NB4 (cell line): ENCODE measurements at regions not wholly inside any gene's neighbourhood (a gene's known extent, or its start where the extent isn't known, plus 50 kb on each side); places are given as distances from the start of the nearest gene placed in this dataset.

ENCODE experiments used
- DNase-seq: peaks from one replicate; pipeline ENCODE4 v3.0.0; 2010; ENCODE audit warnings: low read depth
- H3K4me3 ChIP-seq: one replicate; pipeline ENCODE4 v1.5.1; 2011; ENCODE audit warnings: mild to moderate bottlenecking, low read depth, low read length, moderate library complexity
- CTCF ChIP-seq: IDR thresholded peaks from one replicate; pipeline ENCODE4 v1.5.1; 2012; ENCODE audit warnings: low read depth, low read length
- MYC ChIP-seq: IDR thresholded peaks from 2 replicates; pipeline ENCODE4 v1.6.1; 2011; ENCODE audit warnings: low read depth, low read length
- POLR2A ChIP-seq: IDR thresholded peaks from 2 replicates; pipeline ENCODE4 v1.6.1; 2011; ENCODE audit warnings: mild to moderate bottlenecking; ENCODE audit not compliant: insufficient read length; ENCODE audit errors: extremely low read depth
- TF ChIP-seq, protein P1 (sequence below): IDR thresholded peaks from 2 replicates; pipeline ENCODE4 v1.6.1; 2011; ENCODE audit warnings: low read depth, low read length

DNA sequence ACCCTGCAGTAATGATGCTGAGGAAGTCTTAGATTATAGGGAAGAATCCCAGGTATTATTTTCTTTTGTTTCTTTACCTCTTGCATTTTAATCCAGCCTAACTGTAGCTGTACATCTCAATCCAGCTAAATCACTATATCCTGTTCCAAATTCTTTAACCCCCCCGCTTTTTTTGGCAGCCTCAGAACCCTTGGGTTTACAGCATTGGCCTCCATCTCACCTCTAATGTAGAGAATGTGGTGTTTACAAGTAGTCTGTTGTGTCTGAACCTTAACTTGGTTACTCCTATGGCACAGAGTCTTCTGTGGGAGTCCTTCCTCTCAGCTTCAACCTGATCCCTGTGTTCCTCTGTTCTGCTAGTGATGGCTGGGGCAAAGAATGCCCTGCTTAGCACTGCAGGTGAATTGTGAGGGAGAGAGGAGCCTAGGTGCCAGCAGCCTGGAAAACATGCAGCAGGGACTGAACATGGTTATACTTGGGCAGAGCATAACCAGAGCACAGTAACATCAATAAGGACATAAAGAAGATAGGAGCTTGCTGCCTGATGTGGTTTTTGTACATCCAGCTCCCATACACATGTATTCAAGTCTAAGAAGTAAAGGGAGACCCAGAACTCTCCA lies 130.2 kb downstream of the FAM124B start:
- no peak for DNase-seq
- no peak overlapping the region for H3K4me3 ChIP-seq
- TF ChIP-seq POLR2A (no peak), CTCF (no peak), MYC (no peak)
- TF ChIP-seq, protein P1, sequence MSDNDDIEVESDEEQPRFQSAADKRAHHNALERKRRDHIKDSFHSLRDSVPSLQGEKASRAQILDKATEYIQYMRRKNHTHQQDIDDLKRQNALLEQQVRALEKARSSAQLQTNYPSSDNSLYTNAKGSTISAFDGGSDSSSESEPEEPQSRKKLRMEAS = no peak

GRCh38 chr2:224268441-224268840 lies 133.5 kb downstream of the FAM124B start:
- no peak overlapping the region for H3K4me3 ChIP-seq
- DNase-seq = no peak
- TF ChIP-seq MYC = no peak
- TF ChIP-seq, protein P1 = no peak
- TF ChIP-seq CTCF = no peak
- no peak for TF ChIP-seq POLR2A

GRCh38 chr2:224264259-224264658 lies 137.6 kb downstream of the FAM124B start:
- no peak for DNase-seq
- TF ChIP-seq POLR2A = no peak
- no peak for TF ChIP-seq MYC
- TF ChIP-seq CTCF = no peak
- TF ChIP-seq, protein P1 = no peak
- no peak overlapping the region for H3K4me3 ChIP-seq

DNA sequence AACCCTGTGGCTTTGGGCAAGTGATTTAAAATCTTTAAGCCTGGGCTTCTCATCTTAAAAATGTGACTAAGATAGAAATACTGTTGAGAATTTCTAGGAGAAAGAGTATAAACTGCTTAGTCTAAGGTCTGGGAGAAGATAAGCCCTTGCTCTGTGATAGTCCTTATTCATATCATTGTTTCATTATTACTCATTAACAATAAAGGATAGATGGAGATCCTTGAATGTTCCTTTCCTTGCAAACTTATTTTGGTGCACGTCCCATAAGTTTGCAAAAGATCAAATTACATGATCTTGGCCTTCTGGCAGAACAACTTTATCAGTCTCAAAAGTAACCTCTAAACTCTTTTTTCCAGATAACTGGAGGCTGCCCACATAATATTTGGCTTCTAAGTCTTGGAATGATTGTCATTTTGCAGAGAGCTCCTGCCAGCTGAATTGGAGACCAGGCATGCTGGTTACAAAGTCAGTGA lies 138.3 kb downstream of the FAM124B start:
- H3K4me3 ChIP-seq = no peak overlapping the region
- no peak for TF ChIP-seq POLR2A
- no peak for TF ChIP-seq CTCF
- TF ChIP-seq, protein P1 = no peak
- TF ChIP-seq MYC = no peak
- DNase-seq = no peak

DNA sequence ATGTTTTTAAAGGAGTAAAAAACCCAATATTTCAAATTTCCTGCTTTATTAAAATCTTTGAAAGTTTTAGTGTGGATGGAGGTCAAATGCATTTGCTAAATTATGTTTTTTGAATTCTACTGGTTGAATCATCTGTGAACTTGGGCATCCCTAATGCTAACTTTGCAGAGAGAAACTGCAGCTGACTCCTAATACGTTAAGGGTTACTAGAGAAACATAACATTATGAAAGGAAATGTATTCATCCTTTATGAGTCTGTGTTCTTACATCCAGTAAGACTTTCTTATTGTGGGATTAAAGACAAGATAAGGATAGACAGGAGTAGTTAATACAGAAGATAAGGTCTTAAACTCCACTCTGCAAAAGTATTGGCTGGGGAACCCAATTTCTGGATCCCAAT lies 140.6 kb downstream of the FAM124B start:
- H3K4me3 ChIP-seq = no peak overlapping the region
- TF ChIP-seq CTCF = no peak
- no peak for TF ChIP-seq MYC
- TF ChIP-seq POLR2A = no peak
- TF ChIP-seq, protein P1 = no peak
- DNase-seq = no peak
